ENCODE measurements at regions not wholly inside any gene's neighbourhood (a gene's known extent, or its start where the extent isn't known, plus 50 kb on each side); places are given as distances from the start of the nearest gene placed in this dataset.
A peak's percentile ranks its signal among the peaks of the same experiment; 100 is the strongest.

DNA sequence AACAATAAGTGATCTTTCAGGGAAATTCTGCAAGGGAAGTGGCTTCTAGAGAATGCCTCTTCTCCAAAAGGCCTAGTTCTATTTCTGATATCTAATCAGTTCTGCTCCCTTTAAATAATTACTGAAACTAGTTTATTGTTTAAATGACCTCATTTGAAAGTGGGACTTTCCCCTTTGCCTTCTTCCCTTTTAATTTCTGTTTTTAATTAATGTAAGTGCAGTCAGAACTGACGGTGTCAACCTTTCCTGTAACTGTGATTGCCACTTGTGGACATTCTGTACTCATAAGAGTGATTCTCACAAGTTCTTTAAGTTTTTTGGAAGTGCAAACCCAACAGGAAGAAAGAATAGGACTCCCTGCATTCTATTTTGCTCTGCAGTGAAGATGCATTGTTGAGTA lies 265.3 kb upstream of the PLEKHG7 start:
- H3K36me3 ChIP-seq (ENCODE audit: control insufficient read depth, insufficient read depth, low read length) = no peaks in the 10 kb centered on the region
- no peaks in the 10 kb centered on the region for H3K27me3 ChIP-seq (ENCODE audit: control insufficient read depth, insufficient read depth, low read length)
- no peak overlapping the region for H3K27ac ChIP-seq (ENCODE audit: low read length)
- no CpG with 5 or more reads among the region's 1 CpG for WGBS (ENCODE audit: insufficient coverage)
- no peaks in the 10 kb centered on the region for H3K9me3 ChIP-seq (replicated peaks; ENCODE audit: control insufficient read depth, low read depth, low read length)
- H3K4me1 ChIP-seq (ENCODE audit: control insufficient read depth, insufficient read depth, low read length) = no peaks in the 10 kb centered on the region
- DNase-seq = no peak
- H3K4me3 ChIP-seq (ENCODE audit: low read length) = no peak overlapping the region

DNA sequence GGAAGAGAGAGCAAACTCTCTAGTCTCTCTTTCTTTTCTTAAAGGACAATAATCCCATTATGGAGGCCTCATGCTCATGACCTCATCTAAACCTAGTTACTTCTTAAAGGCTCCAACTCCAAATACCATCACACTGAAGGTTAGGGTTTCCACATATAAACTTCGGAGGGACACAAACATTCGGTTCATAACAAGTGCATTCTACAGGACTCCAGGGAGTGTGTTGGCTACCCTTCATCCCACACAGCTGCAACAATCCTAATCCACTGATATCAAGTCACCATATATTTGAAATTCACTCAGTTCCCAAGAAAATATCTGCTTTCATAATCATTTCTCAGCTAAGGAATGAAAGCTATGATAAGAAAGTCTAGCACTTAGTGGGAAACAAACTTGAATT lies 265.9 kb upstream of the PLEKHG7 start:
- Histone ChIP-seq H3K36me3 (ENCODE audit: control insufficient read depth, insufficient read depth, low read length) (no peaks in the 10 kb centered on the region), H3K27ac (ENCODE audit: low read length) (peak overlapping the region; percentile 17), H3K4me3 (ENCODE audit: low read length) (no peak overlapping the region), H3K4me1 (ENCODE audit: control insufficient read depth, insufficient read depth, low read length) (no peaks in the 10 kb centered on the region), H3K27me3 (ENCODE audit: control insufficient read depth, insufficient read depth, low read length) (no peaks in the 10 kb centered on the region), H3K9me3 (replicated peaks; ENCODE audit: control insufficient read depth, low read depth, low read length) (no peaks in the 10 kb centered on the region)
- WGBS (ENCODE audit: insufficient coverage) = 40% methylated on average over 1 of the region's 2 CpGs
- DNase-seq = peak; percentile 81

DNA sequence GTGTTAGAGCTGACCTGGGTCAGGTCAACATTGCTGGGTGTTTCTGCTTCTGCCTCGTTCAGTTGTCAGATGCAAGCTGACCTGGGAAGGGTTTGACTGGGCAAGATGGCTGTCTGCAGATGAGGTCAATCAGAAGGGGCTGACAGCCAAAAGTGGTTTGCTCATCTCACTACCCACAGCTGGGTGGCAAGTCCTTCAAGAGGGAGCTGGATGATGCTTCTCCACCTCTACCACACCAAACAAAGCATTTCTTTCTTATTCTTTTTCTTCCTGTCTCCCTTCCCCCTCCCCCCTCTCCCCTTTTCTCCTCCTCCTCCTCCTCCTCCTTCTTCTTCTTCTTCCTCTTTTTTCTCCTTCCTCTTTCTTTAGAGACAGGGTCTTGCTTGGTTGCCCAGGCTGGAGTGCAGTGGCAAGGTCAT lies 268.2 kb upstream of the PLEKHG7 start:
- Histone ChIP-seq H3K4me3 (ENCODE audit: low read length) (no peak overlapping the region), H3K27ac (ENCODE audit: low read length) (no peak overlapping the region), H3K36me3 (ENCODE audit: control insufficient read depth, insufficient read depth, low read length) (no peaks in the 10 kb centered on the region), H3K9me3 (replicated peaks; ENCODE audit: control insufficient read depth, low read depth, low read length) (no peaks in the 10 kb centered on the region), H3K27me3 (ENCODE audit: control insufficient read depth, insufficient read depth, low read length) (no peaks in the 10 kb centered on the region), H3K4me1 (ENCODE audit: control insufficient read depth, insufficient read depth, low read length) (no peaks in the 10 kb centered on the region)
- no CpG with 5 or more reads among the region's 1 CpG for WGBS (ENCODE audit: insufficient coverage)
- DNase-seq = no peak

- no peaks in the 10 kb centered on the region for H3K9me3 ChIP-seq (replicated peaks; ENCODE audit: control insufficient read depth, low read depth, low read length)
- no peak for DNase-seq
- no CpG with 5 or more reads among the region's 4 CpGs for WGBS (ENCODE audit: insufficient coverage)
- no peak overlapping the region for H3K4me3 ChIP-seq (ENCODE audit: low read length)
- H3K27ac ChIP-seq (ENCODE audit: low read length) = no peak overlapping the region
- H3K27me3 ChIP-seq (ENCODE audit: control insufficient read depth, insufficient read depth, low read length) = no peaks in the 10 kb centered on the region
- no peaks in the 10 kb centered on the region for H3K4me1 ChIP-seq (ENCODE audit: control insufficient read depth, insufficient read depth, low read length)
- H3K36me3 ChIP-seq (ENCODE audit: control insufficient read depth, insufficient read depth, low read length) = no peaks in the 10 kb centered on the region
Measured at GRCh38 chr12:92432724-92433441, 269.9 kb upstream of the PLEKHG7 start.

GRCh38 chr12:92431146-92431545 lies 271.6 kb upstream of the PLEKHG7 start:
- Histone ChIP-seq H3K4me1 (ENCODE audit: control insufficient read depth, insufficient read depth, low read length) (no peaks in the 10 kb centered on the region), H3K4me3 (ENCODE audit: low read length) (no peak overlapping the region), H3K36me3 (ENCODE audit: control insufficient read depth, insufficient read depth, low read length) (no peaks in the 10 kb centered on the region), H3K9me3 (replicated peaks; ENCODE audit: control insufficient read depth, low read depth, low read length) (no peaks in the 10 kb centered on the region), H3K27me3 (ENCODE audit: control insufficient read depth, insufficient read depth, low read length) (no peaks in the 10 kb centered on the region), H3K27ac (ENCODE audit: low read length) (no peak overlapping the region)
- 100% methylated on average over 1 of the region's 5 CpGs for WGBS (ENCODE audit: insufficient coverage)
- no peak for DNase-seq

GRCh38 chr12:92426332-92426731 lies 276.5 kb upstream of the PLEKHG7 start:
- no peak for DNase-seq
- no peaks in the 10 kb centered on the region for H3K4me1 ChIP-seq (ENCODE audit: control insufficient read depth, insufficient read depth, low read length)
- H3K9me3 ChIP-seq (replicated peaks; ENCODE audit: control insufficient read depth, low read depth, low read length) = no peaks in the 10 kb centered on the region
- no peak overlapping the region for H3K27ac ChIP-seq (ENCODE audit: low read length)
- H3K36me3 ChIP-seq (ENCODE audit: control insufficient read depth, insufficient read depth, low read length) = no peaks in the 10 kb centered on the region
- H3K4me3 ChIP-seq (ENCODE audit: low read length) = no peak overlapping the region
- no peaks in the 10 kb centered on the region for H3K27me3 ChIP-seq (ENCODE audit: control insufficient read depth, insufficient read depth, low read length)

DNA sequence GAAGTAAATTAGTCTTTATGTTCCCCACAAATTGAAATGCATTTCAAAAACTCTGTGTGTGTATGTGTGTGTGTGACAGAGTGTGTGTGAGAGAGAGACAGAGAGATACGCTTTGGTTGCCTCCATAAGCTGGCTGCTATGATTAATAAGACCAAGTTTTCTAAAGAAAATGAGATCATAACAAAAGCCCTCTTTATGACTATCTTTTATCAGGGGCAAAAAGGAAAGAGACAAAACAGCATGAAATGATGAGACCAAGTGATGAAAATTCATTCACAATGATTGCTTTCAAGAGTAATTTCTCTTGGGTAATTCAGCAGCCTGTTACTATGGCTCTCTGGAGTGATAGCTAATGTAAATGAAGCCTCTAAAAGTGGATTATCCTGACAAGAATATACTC lies 277.6 kb upstream of the PLEKHG7 start:
- Histone ChIP-seq H3K4me1 (ENCODE audit: control insufficient read depth, insufficient read depth, low read length) (no peaks in the 10 kb centered on the region), H3K27ac (ENCODE audit: low read length) (no peak overlapping the region), H3K36me3 (ENCODE audit: control insufficient read depth, insufficient read depth, low read length) (no peaks in the 10 kb centered on the region), H3K27me3 (ENCODE audit: control insufficient read depth, insufficient read depth, low read length) (no peaks in the 10 kb centered on the region), H3K4me3 (ENCODE audit: low read length) (no peak overlapping the region), H3K9me3 (replicated peaks; ENCODE audit: control insufficient read depth, low read depth, low read length) (no peaks in the 10 kb centered on the region)
- WGBS (ENCODE audit: insufficient coverage) = no CpG with 5 or more reads among the region's 1 CpG
- DNase-seq = no peak

DNA sequence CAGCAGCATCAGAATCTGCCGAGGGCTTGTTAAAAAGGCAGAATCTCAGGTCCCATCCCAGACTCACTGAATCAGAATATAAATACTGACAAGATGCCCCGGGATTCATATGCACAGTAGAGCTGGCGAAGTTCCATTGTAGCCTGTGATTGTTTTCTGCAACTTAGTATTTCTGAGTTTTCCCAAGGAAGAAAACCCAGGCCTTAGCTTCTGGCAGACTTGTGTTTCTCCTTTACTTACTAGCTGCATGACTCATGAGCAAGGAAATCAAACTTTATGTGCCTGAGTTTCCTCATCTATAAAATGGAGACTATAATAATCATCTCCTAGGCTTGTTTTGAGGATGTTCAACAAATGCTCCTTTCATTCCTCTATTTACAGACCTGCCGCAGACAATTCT lies 278.5 kb upstream of the PLEKHG7 start:
- no peaks in the 10 kb centered on the region for H3K9me3 ChIP-seq (replicated peaks; ENCODE audit: control insufficient read depth, low read depth, low read length)
- 67% methylated on average over 1 of the region's 4 CpGs for WGBS (ENCODE audit: insufficient coverage)
- H3K4me1 ChIP-seq (ENCODE audit: control insufficient read depth, insufficient read depth, low read length) = no peaks in the 10 kb centered on the region
- no peak for DNase-seq
- no peaks in the 10 kb centered on the region for H3K36me3 ChIP-seq (ENCODE audit: control insufficient read depth, insufficient read depth, low read length)
- H3K4me3 ChIP-seq (ENCODE audit: low read length) = no peak overlapping the region
- H3K27me3 ChIP-seq (ENCODE audit: control insufficient read depth, insufficient read depth, low read length) = no peaks in the 10 kb centered on the region
- no peak overlapping the region for H3K27ac ChIP-seq (ENCODE audit: low read length)

DNA sequence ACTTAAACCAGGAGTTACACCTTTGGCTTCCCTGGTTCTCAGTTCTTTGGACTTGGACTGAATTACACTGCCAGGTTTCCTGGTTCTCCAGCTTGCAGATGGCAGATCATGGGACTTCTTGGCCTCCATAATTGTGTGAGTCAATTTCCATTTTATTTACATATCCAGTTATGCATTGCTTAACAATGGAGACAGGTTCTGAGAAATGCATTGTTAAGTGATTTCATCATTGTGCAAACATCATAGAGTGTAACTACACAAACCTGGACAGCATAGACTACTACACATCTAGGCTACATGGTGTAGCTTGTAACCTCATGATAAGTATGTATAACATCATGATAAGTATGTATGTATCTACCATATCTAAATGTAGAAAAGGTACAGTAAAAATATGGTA lies 276.1 kb upstream of the BTG1 start:
- Histone ChIP-seq H3K27me3 (ENCODE audit: control insufficient read depth, insufficient read depth, low read length) (no peaks in the 10 kb centered on the region), H3K9me3 (replicated peaks; ENCODE audit: control insufficient read depth, low read depth, low read length) (no peaks in the 10 kb centered on the region), H3K4me1 (ENCODE audit: control insufficient read depth, insufficient read depth, low read length) (no peaks in the 10 kb centered on the region), H3K4me3 (ENCODE audit: low read length) (no peak overlapping the region), H3K36me3 (ENCODE audit: control insufficient read depth, insufficient read depth, low read length) (no peaks in the 10 kb centered on the region), H3K27ac (ENCODE audit: low read length) (no peak overlapping the region)
- DNase-seq = no peak

DNA sequence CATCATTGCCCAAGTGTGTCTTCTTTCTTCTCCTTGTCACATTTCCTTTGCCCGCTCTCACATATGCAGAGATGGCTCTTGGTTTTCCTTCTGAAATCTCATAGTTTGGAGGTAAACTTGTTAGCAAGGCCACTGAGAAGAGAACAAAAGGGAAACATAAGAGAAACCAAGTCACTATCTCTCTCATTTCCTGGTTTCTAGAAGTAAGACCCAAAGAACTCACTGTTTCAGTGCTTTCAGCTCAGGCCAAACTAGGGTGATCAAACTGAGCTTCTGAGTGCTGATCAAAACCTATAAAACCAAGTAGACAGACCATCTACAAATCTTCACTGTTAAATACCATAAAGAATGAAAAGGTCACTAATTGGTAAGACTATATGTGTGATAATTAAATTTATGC lies 275.4 kb upstream of the BTG1 start:
- no peak overlapping the region for H3K4me3 ChIP-seq (ENCODE audit: low read length)
- H3K27me3 ChIP-seq (ENCODE audit: control insufficient read depth, insufficient read depth, low read length) = no peaks in the 10 kb centered on the region
- DNase-seq = no peak
- WGBS (ENCODE audit: insufficient coverage) = no CpG with 5 or more reads among the region's 1 CpG
- H3K27ac ChIP-seq (ENCODE audit: low read length) = no peak overlapping the region
- no peaks in the 10 kb centered on the region for H3K9me3 ChIP-seq (replicated peaks; ENCODE audit: control insufficient read depth, low read depth, low read length)
- H3K36me3 ChIP-seq (ENCODE audit: control insufficient read depth, insufficient read depth, low read length) = no peaks in the 10 kb centered on the region
- no peaks in the 10 kb centered on the region for H3K4me1 ChIP-seq (ENCODE audit: control insufficient read depth, insufficient read depth, low read length)

DNA sequence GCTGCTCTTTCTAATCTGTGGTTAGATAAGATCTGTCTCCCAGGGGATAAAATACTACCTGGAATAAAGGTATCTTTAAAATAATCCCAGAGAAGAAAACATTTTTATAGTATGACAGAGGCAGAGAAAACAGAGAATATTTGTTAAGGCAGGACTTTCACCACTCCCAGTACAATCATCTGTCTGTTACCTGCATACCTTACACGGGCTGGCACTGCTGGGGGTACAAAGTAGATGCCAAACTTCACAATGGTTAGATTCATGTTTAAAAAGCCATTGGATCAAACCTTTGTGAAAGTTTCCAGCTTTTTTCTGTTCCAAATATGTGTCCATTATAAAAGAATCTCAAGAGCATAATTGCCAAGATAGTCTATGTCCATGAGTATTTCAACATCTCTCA lies 273.6 kb upstream of the BTG1 start:
- Histone ChIP-seq H3K9me3 (replicated peaks; ENCODE audit: control insufficient read depth, low read depth, low read length) (no peaks in the 10 kb centered on the region), H3K27ac (ENCODE audit: low read length) (no peak overlapping the region), H3K36me3 (ENCODE audit: control insufficient read depth, insufficient read depth, low read length) (no peaks in the 10 kb centered on the region), H3K27me3 (ENCODE audit: control insufficient read depth, insufficient read depth, low read length) (no peaks in the 10 kb centered on the region), H3K4me1 (ENCODE audit: control insufficient read depth, insufficient read depth, low read length) (no peaks in the 10 kb centered on the region), H3K4me3 (ENCODE audit: low read length) (no peak overlapping the region)
- WGBS (ENCODE audit: insufficient coverage) = no CpG with 5 or more reads among the region's 1 CpG
- DNase-seq = no peak

Measured in muscle of leg (tissue), 3 donors.